IMR-90 (cell line): ENCODE measurements at regions not wholly inside any gene's neighbourhood (a gene's known extent, or its start where the extent isn't known, plus 50 kb on each side); places are given as distances from the start of the nearest gene placed in this dataset.

Experiments
- ATAC-seq: fragments of 200-7000 bp; cut with Tn5 transposase; 2 replicates; pipeline ENCODE4 v1.9.1; 2020; ENCODE audit warnings: low read depth, mild to moderate bottlenecking, moderate library complexity
- BruUV-seq: library from RNA; stranded (reverse); fragments of 400-500 nt; replicated peaks from 2 replicates; lab custom pipeline; 2021; lab: Mats Ljungman, UMichigan
- CTCF ChIA-PET: fragments of 300-600 bp; formaldehyde crosslinking; extraction: SDS; loops from one replicate; lab custom pipeline; 2021; ENCODE audit warnings: antibody characterized with exemption; lab: Yijun Ruan, JAX
- POLR2A ChIA-PET: fragments of 300-600 bp; sonication (Branson Sonifier 250); formaldehyde crosslinking; loops from one replicate; lab custom pipeline; 2022; ENCODE audit warnings: antibody characterized with exemption; ENCODE audit not compliant: unreplicated experiment; lab: Charles Lee
- DNase-seq: peaks from one replicate; pipeline ENCODE4 v3.0.0; 2013
- H2AFZ ChIP-seq: replicated peaks from 2 replicates; pipeline ENCODE3; 2013; ENCODE audit warnings: low read length, mild to moderate bottlenecking; ENCODE audit not compliant: poor library complexity
- H2AK5ac ChIP-seq: 2 replicates; pipeline ENCODE4 v1.6.1; 2013; ENCODE audit warnings: low read depth, low read length, inconsistent platforms
- H2AK9ac ChIP-seq: replicated peaks from 2 replicates; pipeline ENCODE3; 2013; ENCODE audit warnings: mild to moderate bottlenecking, low read depth, low read length, moderate library complexity; ENCODE audit not compliant: poor library complexity
- H2BK120ac ChIP-seq: 2 replicates; pipeline ENCODE4 v1.6.1; 2013; ENCODE audit warnings: low read depth, low read length, inconsistent platforms
- H2BK15ac ChIP-seq: 3 replicates; pipeline ENCODE4 v1.6.1; 2013; ENCODE audit warnings: low read depth, low read length, inconsistent platforms
- H2BK20ac ChIP-seq: 2 replicates; pipeline ENCODE4 v1.6.1; 2013; ENCODE audit warnings: low read depth, mild to moderate bottlenecking, inconsistent platforms, low read length, moderate library complexity
- H2BK5ac ChIP-seq: 2 replicates; pipeline ENCODE4 v1.6.1; 2013; ENCODE audit warnings: mild to moderate bottlenecking, low read depth, low read length, inconsistent platforms; ENCODE audit not compliant: poor library complexity, severe bottlenecking
- H3K14ac ChIP-seq: replicated peaks from 2 replicates; pipeline ENCODE4 v1.6.1; 2013; ENCODE audit warnings: low read depth, low read length, inconsistent platforms
- H3K18ac ChIP-seq: 2 replicates; pipeline ENCODE4 v1.6.1; 2013; ENCODE audit warnings: low read depth, low read length, control low read depth
- H3K23ac ChIP-seq: 2 replicates; pipeline ENCODE4 v1.6.1; 2013; ENCODE audit warnings: low read depth, low read length, inconsistent platforms
- H3K27ac ChIP-seq: 2 replicates; pipeline ENCODE4 v1.5.1; 2013; ENCODE audit warnings: mild to moderate bottlenecking, control low read depth, low read length; ENCODE audit not compliant: insufficient read depth
- H3K27me3 ChIP-seq: 2 replicates; pipeline ENCODE4 v1.6.1; 2013; ENCODE audit warnings: low read length; ENCODE audit not compliant: control insufficient read depth, insufficient read depth
- H3K36me3 ChIP-seq: 2 replicates; pipeline ENCODE4 v1.6.1; 2013; ENCODE audit warnings: low read length, mixed read lengths; ENCODE audit not compliant: control insufficient read depth, insufficient read depth
- H3K4ac ChIP-seq: 2 replicates; pipeline ENCODE4 v1.6.1; 2013; ENCODE audit warnings: low read depth, low read length, inconsistent platforms
- H3K4me1 ChIP-seq: 2 replicates; pipeline ENCODE4 v1.6.1; 2013; ENCODE audit warnings: low read length, mixed read lengths; ENCODE audit not compliant: control insufficient read depth, insufficient read depth
- H3K4me2 ChIP-seq: 2 replicates; pipeline ENCODE4 v1.6.1; 2013; ENCODE audit warnings: low read depth, mild to moderate bottlenecking, control low read depth, low read length, moderate library complexity
- H3K4me3 ChIP-seq: 2 replicates; pipeline ENCODE4 v1.5.1; 2013; ENCODE audit warnings: low read depth, mild to moderate bottlenecking, control low read depth, low read length, moderate library complexity; ENCODE audit not compliant: insufficient read depth
- H3K56ac ChIP-seq: 2 replicates; pipeline ENCODE4 v1.6.1; 2013; ENCODE audit warnings: low read length, inconsistent platforms; ENCODE audit not compliant: insufficient read depth; ENCODE audit errors: extremely low read depth
- H3K79me1 ChIP-seq, 2 experiments: 2 replicates each; pipeline ENCODE4 v1.6.1; 2013; ENCODE audit warnings: low read length in 2 of 2, inconsistent platforms in 1 of 2, low read depth in 1 of 2
- H3K9ac ChIP-seq: 2 replicates; pipeline ENCODE4 v1.6.1; 2013; ENCODE audit warnings: low read depth, low read length, control low read depth
- H3K9me1 ChIP-seq: 2 replicates; pipeline ENCODE4 v1.6.1; 2013; ENCODE audit warnings: low read length, inconsistent platforms; ENCODE audit not compliant: insufficient read depth
- H3K9me3 ChIP-seq: 2 replicates; pipeline ENCODE4 v1.6.1; 2013; ENCODE audit warnings: low read length; ENCODE audit not compliant: control insufficient read depth, insufficient read depth
- H4K20me1 ChIP-seq: 2 replicates; pipeline ENCODE4 v1.6.1; 2013; ENCODE audit warnings: low read length, inconsistent platforms; ENCODE audit not compliant: insufficient read depth
- H4K5ac ChIP-seq: 2 replicates; pipeline ENCODE4 v1.6.1; 2013; ENCODE audit warnings: mild to moderate bottlenecking, low read depth, low read length, control low read depth
- H4K8ac ChIP-seq, 2 experiments: 2 replicates each; pipeline ENCODE4 v1.6.1; 2013; ENCODE audit warnings: low read depth in 2 of 2, low read length in 2 of 2, control low read depth in 1 of 2, inconsistent platforms in 1 of 2
- H4K91ac ChIP-seq: 2 replicates; pipeline ENCODE4 v1.6.1; 2013; ENCODE audit warnings: low read depth, low read length, inconsistent platforms; ENCODE audit not compliant: insufficient read depth
- MAZ ChIP-seq: IDR thresholded peaks from 2 replicates; pipeline ENCODE4 v1.6.1; 2012; ENCODE audit warnings: low read depth, mild to moderate bottlenecking, low read length, improper control_type of control experiment, moderate library complexity, borderline replicate concordance
- MXI1 ChIP-seq: IDR thresholded peaks from 2 replicates; pipeline ENCODE4 v1.6.1; 2012; ENCODE audit warnings: low read depth, mild to moderate bottlenecking, low read length, moderate library complexity, borderline replicate concordance
- NFE2L2 ChIP-seq: fragments of 150-350 bp; IDR thresholded peaks from 2 replicates; pipeline ENCODE4 v1.6.1; 2016; ENCODE audit warnings: low read depth, mild to moderate bottlenecking, low read length
- WGBS, 2 experiments: methylation state at CpG; one replicate each; pipeline versions ENCODE4 v1.1.5 to v1.1.7; 2013; ENCODE audit warnings: missing lambda C conversion rate in 2 of 2; ENCODE audit not compliant: insufficient read length in 1 of 2; ENCODE audit errors: extremely low coverage in 2 of 2; 5-methylcytosine and 5-hydroxymethylcytosine counted together
- dilution Hi-C: fragments of 300-500 bp; cut with HindIII; formaldehyde crosslinking; loops from one replicate; pipeline ENCODE4 v1.14.3; 2018; ENCODE audit warnings: low sequenced_read_pairs; ENCODE audit not compliant: unreplicated experiment
- in situ Hi-C: fragments of 300-500 bp; cut with MboI; formaldehyde crosslinking; loops from 3 replicates; pipeline ENCODE4 v1.14.3; 2019; ENCODE audit warnings: low sequenced_read_pairs, inconsistent platforms, mixed read lengths
- intact Hi-C: fragments of 100-400 bp; cut with micrococcal nuclease; formaldehyde crosslinking; loops from 2 replicates; pipeline ENCODE4 v1.10.0; 2022

DNA sequence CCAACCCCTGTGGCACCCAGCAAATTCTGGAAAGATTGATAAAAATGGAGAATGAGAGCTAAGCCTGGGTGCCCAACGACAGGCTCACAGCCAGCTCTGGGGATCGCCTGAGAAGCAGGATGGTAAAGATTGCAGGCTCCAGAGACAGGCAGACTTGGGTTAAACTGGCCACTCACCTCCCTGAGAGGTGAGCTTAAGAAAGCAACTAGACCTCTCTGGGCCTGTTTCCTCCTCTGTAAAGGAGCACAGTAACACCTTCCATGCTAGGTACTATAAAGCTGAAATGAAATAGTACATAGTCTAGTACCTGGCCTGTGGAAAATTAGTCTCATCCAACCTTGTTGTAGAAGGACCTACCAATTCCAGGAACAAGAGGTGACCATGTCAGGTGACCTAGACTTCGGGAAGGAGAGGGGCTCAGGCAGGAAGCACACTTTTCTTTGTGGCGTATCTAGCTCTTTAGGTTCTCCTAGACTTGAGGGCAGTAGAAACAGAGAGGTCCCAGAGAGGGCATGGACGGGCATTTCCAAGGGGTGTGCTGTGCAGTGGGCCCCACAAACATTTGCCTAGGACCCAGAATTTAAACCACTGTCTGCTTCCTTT is 142.8 kb upstream of the MYLIP start:
- Histone ChIP-seq H4K8ac (no peak overlapping the region), H2BK20ac (no peak overlapping the region), H3K23ac (no peak overlapping the region), H2AFZ (no peak overlapping the region), H3K27ac (no peak overlapping the region), H3K4me2 (no peak overlapping the region), H2BK15ac (no peak overlapping the region), H3K27me3 (peaks cover 8% of the 10 kb centered on the region), H3K9me1 (no peaks in the 10 kb centered on the region; the same call in 1 of the 2 replicates), H4K91ac (no peak overlapping the region), H4K20me1 (no peaks in the 10 kb centered on the region), H3K79me1 (no peaks in the 10 kb centered on the region), H3K9ac (no peak overlapping the region), H2AK5ac (no peak overlapping the region), H3K4me3 (no peak overlapping the region), H2AK9ac (no peak overlapping the region), H3K14ac (no peak overlapping the region), H3K56ac (no peak overlapping the region), H3K4ac (no peak overlapping the region), H2BK5ac (no peak overlapping the region), H3K36me3 (no peaks in the 10 kb centered on the region), H4K5ac (no peak overlapping the region), H3K9me3 (no peaks in the 10 kb centered on the region), H3K4me1 (no peaks in the 10 kb centered on the region), H3K18ac (no peak overlapping the region), H2BK120ac (no peak overlapping the region)
- no peak for DNase-seq
- in situ Hi-C loops (no loop called here), intact Hi-C loops (no loop called here), dilution Hi-C loops (no loop called here)
- no TSS peak for BruUV-seq
- no peak for ATAC-seq
- ChIA-PET CTCF (no interaction called here), POLR2A (no interaction called here)
- WGBS, 2 experiments, result 50% methylated on average over 1 of the region's 5 CpGs; no CpG with 5 or more reads in 1 of the 2 experiments
- TF ChIP-seq NFE2L2, result no peak
- no peak for TF ChIP-seq MXI1
- TF ChIP-seq MAZ, result no peak
